A549 (cell line): ENCODE measurements at regions not wholly inside any gene's neighbourhood (a gene's known extent, or its start where the extent isn't known, plus 50 kb on each side); places are given as distances from the start of the nearest gene placed in this dataset.

Experiments used
- ATAC-seq, 2 experiments: fragments of 200-7000 bp in 1 of 2; fragments of >200 bp in 1 of 2; cut with Nextera tagmentation in 1 of 2; cut with Tn5 transposase in 1 of 2; 3 replicates each; pipeline versions ENCODE4 v1.8.0 to v1.9.1; 2018 to 2020; ENCODE audit warnings: mild to moderate bottlenecking in 1 of 2, moderate library complexity in 1 of 2
- CTCF ChIA-PET: fragments of 300-600 bp; sonication (Branson Sonifier 250); formaldehyde crosslinking; extraction: SDS; loops from one replicate; lab custom pipeline; 2021; ENCODE audit warnings: antibody characterized with exemption, inconsistent platforms; lab: Yijun Ruan, JAX
- POLR2A ChIA-PET: fragments of 350-600 bp; formaldehyde crosslinking; extraction: SDS; loops from one replicate; lab custom pipeline; 2021; ENCODE audit warnings: antibody characterized with exemption, inconsistent platforms; lab: Yijun Ruan, JAX
- DNase-seq, 2 experiments: peaks; one replicate each; pipeline versions ENCODE4 v3.0.0 to v3.0.0-alpha.2; 2011 to 2016; ENCODE audit warnings: low read depth in 1 of 2, low spot score in 1 of 2
- FAIRE-seq: peaks from 2 replicates; lab custom pipeline; 2011; peaks lifted over from hg19 to GRCh38; lab: Jason Lieb, UNC
- H3K27ac ChIP-seq, 2 experiments: fragments of >200 bp; sonication (Bioruptor Twin); formaldehyde crosslinking; 3 replicates each; pipeline ENCODE4 v1.5.1; 2016 to 2017
- H3K4me1 ChIP-seq: fragments of >200 bp; sonication (Bioruptor Twin); formaldehyde crosslinking; 3 replicates; pipeline ENCODE4 v1.6.1; 2016
- H3K4me2 ChIP-seq: fragments of >200 bp; sonication (Bioruptor Twin); formaldehyde crosslinking; 3 replicates; pipeline ENCODE4 v1.6.1; 2016
- H3K4me3 ChIP-seq: fragments of >200 bp; sonication (Bioruptor Twin); formaldehyde crosslinking; 3 replicates; pipeline ENCODE4 v1.5.1; 2016
- H3K9me3 ChIP-seq: fragments of >200 bp; sonication (Bioruptor Twin); formaldehyde crosslinking; 3 replicates; pipeline ENCODE4 v1.6.1; 2016
- BHLHE40 ChIP-seq: IDR thresholded peaks from 2 replicates; pipeline ENCODE4 v1.6.1; 2012; ENCODE audit warnings: low read depth, low read length, inconsistent platforms
- CEBPB ChIP-seq, 2 experiments: fragments of >200 bp in 1 of 2; sonication (Bioruptor Twin) in 1 of 2; formaldehyde crosslinking in 1 of 2; IDR thresholded peaks; 2 replicates each; pipeline ENCODE4 v1.6.1; 2012 to 2016
- FOSB ChIP-seq: fragments of 250-450 bp; sonication (Bioruptor Pico); IDR thresholded peaks from 2 replicates; pipeline ENCODE4 v1.5.0; 2020; ENCODE audit warnings: mild to moderate bottlenecking, moderate library complexity
- FOXS1 ChIP-seq: fragments of 250-450 bp; sonication (Bioruptor Pico); IDR thresholded peaks from 2 replicates; pipeline ENCODE4 v1.5.0; 2020; ENCODE audit warnings: mild to moderate bottlenecking, moderate library complexity
- GATA3 ChIP-seq: IDR thresholded peaks from 2 replicates; pipeline ENCODE4 v1.6.1; 2012; ENCODE audit warnings: borderline replicate concordance
- HOXB5 ChIP-seq: fragments of 250-450 bp; sonication (Bioruptor Pico); IDR thresholded peaks from 2 replicates; pipeline ENCODE4 v1.5.0; 2020; ENCODE audit warnings: mild to moderate bottlenecking, moderate library complexity
- JUN ChIP-seq, 2 experiments: fragments of >200 bp; sonication (Bioruptor Twin); formaldehyde crosslinking; IDR thresholded peaks; 2 replicates in 1 of 2; 3 replicates in 1 of 2; pipeline ENCODE4 v1.6.1; 2016 to 2017
- KDM5A ChIP-seq: fragments of 200-600 bp; sonication (generic); IDR thresholded peaks from 2 replicates; pipeline ENCODE4 v1.6.1; 2016; ENCODE audit warnings: antibody characterized with exemption, mild to moderate bottlenecking
- MAFK ChIP-seq: fragments of 450-650 bp; IDR thresholded peaks from 2 replicates; pipeline ENCODE4 v1.6.1; 2014; ENCODE audit not compliant: partially characterized antibody
- MAZ ChIP-seq: fragments of 150-350 bp; IDR thresholded peaks from 2 replicates; pipeline ENCODE4 v1.6.1; 2014; ENCODE audit warnings: antibody characterized with exemption, low read depth, low read length, borderline replicate concordance
- NPAS2 ChIP-seq: fragments of 250-450 bp; sonication (Bioruptor Pico); IDR thresholded peaks from 2 replicates; pipeline ENCODE4 v1.8.0; 2022; ENCODE audit warnings: mild to moderate bottlenecking, moderate library complexity, borderline replicate concordance
- POLR2AphosphoS2 ChIP-seq: conservative IDR thresholded peaks from 2 replicates; pipeline ENCODE4 v1.6.1; 2012; ENCODE audit warnings: low read length, improper control_type of control experiment, inconsistent platforms
- RAD21 ChIP-seq, 2 experiments: fragments of >200 bp in 1 of 2; sonication (Bioruptor Twin) in 1 of 2; formaldehyde crosslinking in 1 of 2; IDR thresholded peaks in 1 of 2; conservative IDR thresholded peaks in 1 of 2; 2 replicates in 1 of 2; 3 replicates in 1 of 2; pipeline ENCODE4 v1.6.1; 2012 to 2018; ENCODE audit warnings: inconsistent platforms in 1 of 2
- RCOR1 ChIP-seq: fragments of 150-350 bp; IDR thresholded peaks from 2 replicates; pipeline ENCODE4 v1.6.1; 2014; ENCODE audit warnings: antibody characterized with exemption, low read length, low read depth
- REST ChIP-seq: fragments of 200-600 bp; sonication (generic); IDR thresholded peaks from 2 replicates; pipeline ENCODE4 v1.6.1; 2016; ENCODE audit warnings: antibody characterized with exemption, mild to moderate bottlenecking, moderate library complexity
- RFX5 ChIP-seq: fragments of 450-650 bp; IDR thresholded peaks from 2 replicates; pipeline ENCODE4 v1.7.1; 2014; ENCODE audit warnings: antibody characterized with exemption, mild to moderate bottlenecking, moderate library complexity
- RNF2 ChIP-seq: fragments of 200-600 bp; sonication (generic); IDR thresholded peaks from 2 replicates; pipeline ENCODE4 v1.6.1; 2016; ENCODE audit warnings: low read depth, mild to moderate bottlenecking, antibody characterized with exemption, moderate library complexity, borderline replicate concordance
- SMC3 ChIP-seq: fragments of >200 bp; sonication (Bioruptor Twin); formaldehyde crosslinking; IDR thresholded peaks from 3 replicates; pipeline ENCODE4 v1.6.1; 2018; ENCODE audit warnings: inconsistent platforms
- TFCP2L1 ChIP-seq: fragments of 250-450 bp; sonication (Bioruptor Pico); IDR thresholded peaks from 2 replicates; pipeline ENCODE4 v1.5.0; 2021; ENCODE audit warnings: mild to moderate bottlenecking
- TP53 ChIP-seq: fragments of 250-450 bp; sonication (Bioruptor Pico); IDR thresholded peaks from 2 replicates; pipeline ENCODE4 v1.5.0; 2021; ENCODE audit warnings: mild to moderate bottlenecking, moderate library complexity
- ZFP36 ChIP-seq: fragments of 450-650 bp; IDR thresholded peaks from 2 replicates; pipeline ENCODE4 v1.6.1; 2014; ENCODE audit warnings: borderline replicate concordance; ENCODE audit not compliant: partially characterized antibody
- WGBS: methylation state at CpG from one replicate; pipeline ENCODE4 v1.1.6; 2017; ENCODE audit errors: missing lambda C conversion rate; 5-methylcytosine and 5-hydroxymethylcytosine counted together
- TF ChIP-seq, protein P1 (sequence below): IDR thresholded peaks from 2 replicates; pipeline ENCODE4 v1.6.1; 2012
- TF ChIP-seq, protein P2 (sequence below): fragments of 250-450 bp; sonication (Bioruptor Pico); IDR thresholded peaks from 2 replicates; pipeline ENCODE4 v1.5.0; 2021; ENCODE audit warnings: mild to moderate bottlenecking, moderate library complexity, borderline replicate concordance
- TF ChIP-seq, protein P3 (sequence below): IDR thresholded peaks from 2 replicates; pipeline ENCODE4 v1.6.1; 2012

- no peaks in the 10 kb centered on the region for H3K9me3 ChIP-seq
- 36% methylated on average over 2 of the region's 2 CpGs for WGBS
- no peak for DNase-seq
- CTCF ChIA-PET: no interaction called here
- ATAC-seq: no peak
- TF ChIP-seq SMC3: no peak
- TF ChIP-seq RFX5: no peak
- TF ChIP-seq, protein P1, sequence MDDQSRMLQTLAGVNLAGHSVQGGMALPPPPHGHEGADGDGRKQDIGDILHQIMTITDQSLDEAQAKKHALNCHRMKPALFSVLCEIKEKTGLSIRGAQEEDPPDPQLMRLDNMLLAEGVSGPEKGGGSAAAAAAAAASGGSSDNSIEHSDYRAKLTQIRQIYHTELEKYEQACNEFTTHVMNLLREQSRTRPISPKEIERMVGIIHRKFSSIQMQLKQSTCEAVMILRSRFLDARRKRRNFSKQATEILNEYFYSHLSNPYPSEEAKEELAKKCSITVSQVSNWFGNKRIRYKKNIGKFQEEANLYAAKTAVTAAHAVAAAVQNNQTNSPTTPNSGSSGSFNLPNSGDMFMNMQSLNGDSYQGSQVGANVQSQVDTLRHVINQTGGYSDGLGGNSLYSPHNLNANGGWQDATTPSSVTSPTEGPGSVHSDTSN: no peak
- TF ChIP-seq, protein P2, sequence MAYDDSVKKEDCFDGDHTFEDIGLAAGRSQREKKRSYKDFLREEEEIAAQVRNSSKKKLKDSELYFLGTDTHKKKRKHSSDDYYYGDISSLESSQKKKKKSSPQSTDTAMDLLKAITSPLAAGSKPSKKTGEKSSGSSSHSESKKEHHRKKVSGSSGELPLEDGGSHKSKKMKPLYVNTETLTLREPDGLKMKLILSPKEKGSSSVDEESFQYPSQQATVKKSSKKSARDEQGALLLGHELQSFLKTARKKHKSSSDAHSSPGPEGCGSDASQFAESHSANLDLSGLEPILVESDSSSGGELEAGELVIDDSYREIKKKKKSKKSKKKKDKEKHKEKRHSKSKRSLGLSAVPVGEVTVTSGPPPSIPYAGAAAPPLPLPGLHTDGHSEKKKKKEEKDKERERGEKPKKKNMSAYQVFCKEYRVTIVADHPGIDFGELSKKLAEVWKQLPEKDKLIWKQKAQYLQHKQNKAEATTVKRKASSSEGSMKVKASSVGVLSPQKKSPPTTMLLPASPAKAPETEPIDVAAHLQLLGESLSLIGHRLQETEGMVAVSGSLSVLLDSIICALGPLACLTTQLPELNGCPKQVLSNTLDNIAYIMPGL: no peak
- TF ChIP-seq JUN (IDR thresholded peaks at IDR 0.05): no peak
- no peak for TF ChIP-seq FOSB (CRISPR knock-in tag)
- TF ChIP-seq, protein P3, sequence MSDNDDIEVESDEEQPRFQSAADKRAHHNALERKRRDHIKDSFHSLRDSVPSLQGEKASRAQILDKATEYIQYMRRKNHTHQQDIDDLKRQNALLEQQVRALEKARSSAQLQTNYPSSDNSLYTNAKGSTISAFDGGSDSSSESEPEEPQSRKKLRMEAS: no peak
- no peak for TF ChIP-seq MAZ
- no peak for TF ChIP-seq BHLHE40
- TF ChIP-seq RNF2: no peak
- no peak for TF ChIP-seq ZFP36
- no peak for TF ChIP-seq GATA3
- TF ChIP-seq REST: no peak
- no peak for TF ChIP-seq TFCP2L1 (CRISPR knock-in tag)
- no peak for TF ChIP-seq RAD21 (conservative IDR thresholded peaks at IDR 0.05 in 1 of 2, IDR thresholded peaks at IDR 0.05 in 1 of 2)
- TF ChIP-seq POLR2AphosphoS2: no peak
- H3K27ac ChIP-seq: no peak overlapping the region
- H3K4me2 ChIP-seq: no peak overlapping the region
- POLR2A ChIA-PET: no interaction called here
- FAIRE-seq: no peak
- no peaks in the 10 kb centered on the region for H3K4me1 ChIP-seq
- H3K4me3 ChIP-seq: no peak overlapping the region
These were observed 334.5 kb downstream of the GASK1B start for GRCh38 chr4:157838366-157838765.

- H3K9me3 ChIP-seq: no peaks in the 10 kb centered on the region
- TF ChIP-seq FOSB (CRISPR knock-in tag) (no peak), CEBPB (IDR thresholded peaks at IDR 0.05) (no peak), RNF2 (no peak), RCOR1 (no peak), TP53 (CRISPR knock-in tag) (no peak), NPAS2 (CRISPR knock-in tag) (no peak), HOXB5 (CRISPR knock-in tag) (no peak), MAFK (no peak), REST (no peak), FOXS1 (CRISPR knock-in tag) (no peak), KDM5A (no peak)
- TF ChIP-seq, protein P1: no peak
- 11% methylated on average over 3 of the region's 3 CpGs for WGBS
- DNase-seq: no peak
- ChIA-PET CTCF (interaction anchor here (0.6 kb wide), 1 partner anchor 132 kb away, joined by 3 read pairs; no protein-coding TSS in a partner anchor), POLR2A (no interaction called here)
- H3K4me3 ChIP-seq: no peak overlapping the region
- no peak for FAIRE-seq
- no peak overlapping the region for H3K27ac ChIP-seq
- no peak for ATAC-seq
- H3K4me2 ChIP-seq: no peak overlapping the region
- no peaks in the 10 kb centered on the region for H3K4me1 ChIP-seq
These were observed 335.6 kb downstream of the GASK1B start for GRCh38 chr4:157837071-157837703.
